H1 (cell line): ENCODE measurements at regions not wholly inside any gene's neighbourhood (a gene's known extent, or its start where the extent isn't known, plus 50 kb on each side); places are given as distances from the start of the nearest gene placed in this dataset.

Experiments
- CTCF ChIA-PET: fragments of 300-600 bp; sonication (Branson Sonifier 250); formaldehyde crosslinking; loops from one replicate; lab custom pipeline; 2021; ENCODE audit not compliant: partially characterized antibody; lab: Charles Lee
- POLR2A ChIA-PET: fragments of 300-600 bp; sonication (Branson Sonifier 250); formaldehyde crosslinking; loops from one replicate; lab custom pipeline; 2021; ENCODE audit warnings: inconsistent platforms; ENCODE audit not compliant: partially characterized antibody; lab: Charles Lee
- DNase-seq, 2 experiments: peaks; one replicate each; pipeline versions ENCODE4 v3.0.0 to v3.0.0-alpha.2; 2010 to 2022; ENCODE audit warnings: low spot score in 2 of 2, low read depth in 1 of 2, mixed read lengths in 1 of 2
- FAIRE-seq: peaks from 2 replicates; lab custom pipeline; 2011; peaks lifted over from hg19 to GRCh38; lab: Jason Lieb, UNC
- H2AFZ ChIP-seq: 2 replicates; pipeline ENCODE4 v1.8.1; 2012; ENCODE audit warnings: low read length, inconsistent platforms
- H2AK5ac ChIP-seq: 2 replicates; pipeline ENCODE4 v1.6.1; 2013; ENCODE audit warnings: low read depth, low read length
- H2BK120ac ChIP-seq: replicated peaks from 2 replicates; pipeline ENCODE3; 2013; ENCODE audit warnings: low read depth, low read length, inconsistent platforms
- H2BK12ac ChIP-seq: 2 replicates; pipeline ENCODE4 v1.6.1; 2013; ENCODE audit warnings: low read depth, low read length
- H2BK15ac ChIP-seq: 2 replicates; pipeline ENCODE4 v1.6.1; 2013; ENCODE audit warnings: low read length
- H2BK20ac ChIP-seq: 2 replicates; pipeline ENCODE4 v1.6.1; 2013; ENCODE audit warnings: low read length
- H2BK5ac ChIP-seq: 2 replicates; pipeline ENCODE4 v1.6.1; 2013; ENCODE audit warnings: low read depth, low read length
- H3K14ac ChIP-seq: 2 replicates; pipeline ENCODE4 v1.6.1; 2013; ENCODE audit warnings: inconsistent platforms; ENCODE audit not compliant: insufficient read length
- H3K18ac ChIP-seq: 2 replicates; pipeline ENCODE4 v1.6.1; 2013; ENCODE audit warnings: low read length; ENCODE audit errors: extremely low read depth
- H3K23ac ChIP-seq: 2 replicates; pipeline ENCODE4 v1.6.1; 2013; ENCODE audit warnings: inconsistent platforms; ENCODE audit not compliant: insufficient read length
- H3K23me2 ChIP-seq: 2 replicates; pipeline ENCODE4 v1.6.1; 2013; ENCODE audit warnings: low read depth, low read length
- H3K27ac ChIP-seq: 2 replicates; pipeline ENCODE4 v1.6.1; 2011; ENCODE audit warnings: low read depth, low read length, inconsistent platforms
- H3K27me3 ChIP-seq, 4 experiments: replicated peaks in 1 of 4; 1 replicate in 1 of 4; 2 replicates in 3 of 4; pipeline versions ENCODE4 v1.6.1 to v1.8.1; 2011 to 2013; ENCODE audit warnings: low read length in 3 of 4, mild to moderate bottlenecking in 3 of 4, inconsistent platforms in 2 of 4, mixed read lengths in 2 of 4, moderate library complexity in 1 of 4; ENCODE audit not compliant: control insufficient read depth in 3 of 4, insufficient read depth in 3 of 4; ENCODE audit errors: extremely low read depth in 1 of 4
- H3K36me3 ChIP-seq, 4 experiments: 2 replicates each; pipeline versions ENCODE4 v1.6.1 to v1.8.1; 2011 to 2013; ENCODE audit warnings: mild to moderate bottlenecking in 4 of 4, low read length in 3 of 4, moderate library complexity in 2 of 4, control low read depth in 1 of 4, inconsistent platforms in 1 of 4; ENCODE audit not compliant: insufficient read depth in 4 of 4, control insufficient read depth in 2 of 4
- H3K4ac ChIP-seq: replicated peaks from 2 replicates; pipeline ENCODE3; 2013; ENCODE audit warnings: low read length, low read depth, mixed read lengths, inconsistent platforms; ENCODE audit not compliant: insufficient read length
- H3K4me1 ChIP-seq, 4 experiments: replicated peaks in 1 of 4; 1 replicate in 1 of 4; 2 replicates in 3 of 4; pipeline versions ENCODE4 v1.6.1 to v1.8.1; 2011 to 2013; ENCODE audit warnings: low read length in 3 of 4, inconsistent platforms in 2 of 4, mixed read lengths in 1 of 4; ENCODE audit not compliant: insufficient read depth in 4 of 4, control insufficient read depth in 3 of 4
- H3K4me2 ChIP-seq, 2 experiments: 2 replicates each; pipeline versions ENCODE4 v1.6.1 to v1.8.1; 2011 to 2013; ENCODE audit warnings: low read depth in 2 of 2, low read length in 2 of 2, control low read depth in 1 of 2, inconsistent platforms in 1 of 2, mild to moderate bottlenecking in 1 of 2; ENCODE audit not compliant: insufficient read depth in 1 of 2
- H3K4me3 ChIP-seq, 4 experiments: fragments of 200-600, 300-600 bp in 1 of 4; sonication (generic), shearing (Covaris generic), sonication (Bioruptor Twin) in 1 of 4; 2 replicates each; pipeline versions ENCODE4 v1.5.1 to v1.8.1; 2011 to 2016; ENCODE audit warnings: low read length in 4 of 4, low read depth in 3 of 4, control low read depth in 2 of 4, inconsistent platforms in 2 of 4, mild to moderate bottlenecking in 2 of 4, mixed read lengths in 1 of 4, moderate library complexity in 1 of 4; ENCODE audit not compliant: insufficient read depth in 2 of 4; ENCODE audit errors: extremely low read depth in 1 of 4
- H3K56ac ChIP-seq: replicated peaks from 2 replicates; pipeline ENCODE3; 2013; ENCODE audit warnings: low read depth, mild to moderate bottlenecking, mixed read lengths, low read length, inconsistent platforms; ENCODE audit not compliant: insufficient read length
- H3K79me1 ChIP-seq: 2 replicates; pipeline ENCODE4 v1.6.1; 2013; ENCODE audit warnings: low read depth, low read length, control low read depth
- H3K79me2 ChIP-seq, 2 experiments: 2 replicates each; pipeline versions ENCODE4 v1.6.1 to v1.8.1; 2012 to 2013; ENCODE audit warnings: low read length in 2 of 2, mild to moderate bottlenecking in 2 of 2, inconsistent platforms in 1 of 2; ENCODE audit not compliant: insufficient read depth in 2 of 2, control insufficient read depth in 1 of 2
- H3K9ac ChIP-seq, 4 experiments: replicated peaks in 1 of 4; 1 replicate in 1 of 4; 2 replicates in 3 of 4; pipeline versions ENCODE4 v1.6.1 to v1.8.1; 2011 to 2013; ENCODE audit warnings: low read depth in 3 of 4, low read length in 3 of 4, control low read depth in 2 of 4, mild to moderate bottlenecking in 2 of 4, moderate library complexity in 2 of 4, inconsistent platforms in 1 of 4; ENCODE audit errors: extremely low read depth in 1 of 4
- H3K9me3 ChIP-seq, 2 experiments: 2 replicates each; pipeline versions ENCODE4 v1.6.1 to v1.8.1; 2012 to 2013; ENCODE audit warnings: mild to moderate bottlenecking in 2 of 2, moderate library complexity in 2 of 2, control low read depth in 1 of 2, inconsistent platforms in 1 of 2, low read depth in 1 of 2, low read length in 1 of 2, mixed read lengths in 1 of 2; ENCODE audit not compliant: insufficient read depth in 2 of 2
- H4K20me1 ChIP-seq, 2 experiments: replicated peaks in 1 of 2; 2 replicates each; pipeline versions ENCODE3 to v1.8.1; 2011 to 2013; ENCODE audit warnings: inconsistent platforms in 2 of 2, low read length in 2 of 2, mild to moderate bottlenecking in 1 of 2; ENCODE audit not compliant: insufficient read depth in 2 of 2, control insufficient read depth in 1 of 2
- H4K5ac ChIP-seq: 2 replicates; pipeline ENCODE4 v1.6.1; 2013; ENCODE audit warnings: low read length, low read depth, mixed read lengths, inconsistent platforms; ENCODE audit not compliant: insufficient read length
- H4K8ac ChIP-seq: 2 replicates; pipeline ENCODE4 v1.8.0; 2013; ENCODE audit warnings: mild to moderate bottlenecking, moderate library complexity, low read length, inconsistent platforms; ENCODE audit not compliant: insufficient read depth; ENCODE audit errors: extremely low read depth
- H4K91ac ChIP-seq: replicated peaks from 2 replicates; pipeline ENCODE3; 2013; ENCODE audit warnings: low read length, mixed read lengths, inconsistent platforms; ENCODE audit not compliant: insufficient read length
- JUND ChIP-seq: IDR thresholded peaks from 2 replicates; pipeline ENCODE4 v1.6.1; 2011; ENCODE audit warnings: mild to moderate bottlenecking, improper control_type of control experiment, low read length
- MAFK ChIP-seq: IDR thresholded peaks from 2 replicates; pipeline ENCODE4 v1.6.1; 2012; ENCODE audit warnings: low read depth, mild to moderate bottlenecking, improper control_type of control experiment, low read length
- RAD21 ChIP-seq, 2 experiments: IDR thresholded peaks in 1 of 2; conservative IDR thresholded peaks in 1 of 2; 2 replicates each; pipeline ENCODE4 v1.6.1; 2011; ENCODE audit warnings: low read depth in 2 of 2, low read length in 2 of 2, improper control_type of control experiment in 1 of 2, inconsistent platforms in 1 of 2, mild to moderate bottlenecking in 1 of 2, moderate library complexity in 1 of 2
- WGBS, 2 experiments: shearing (Covaris generic) in 1 of 2; methylation state at CpG; one replicate each; pipeline versions ENCODE4 v1.1.6 to v1.1.7; 2013 to 2015; ENCODE audit warnings: low lambda C conversion rate in 2 of 2, mixed read lengths in 2 of 2, inconsistent platforms in 1 of 2, low coverage in 1 of 2, missing lambda C conversion rate in 1 of 2; ENCODE audit not compliant: insufficient replicate concordance in 2 of 2, insufficient coverage in 1 of 2, insufficient read length in 1 of 2; ENCODE audit errors: extremely low coverage in 1 of 2, missing lambda C conversion rate in 1 of 2; 5-methylcytosine and 5-hydroxymethylcytosine counted together
- TF ChIP-seq, protein P1 (sequence below), 3 experiments: IDR thresholded peaks; 1 replicate in 2 of 3; 2 replicates in 1 of 3; pipeline versions ENCODE4 v1.5.1 to v1.6.1; 2011; ENCODE audit warnings: low read length in 3 of 3, mild to moderate bottlenecking in 3 of 3, inconsistent platforms in 2 of 3, low read depth in 1 of 3, moderate library complexity in 1 of 3; ENCODE audit not compliant: insufficient read depth in 1 of 3; ENCODE audit errors: control extremely low read depth in 1 of 3

DNA sequence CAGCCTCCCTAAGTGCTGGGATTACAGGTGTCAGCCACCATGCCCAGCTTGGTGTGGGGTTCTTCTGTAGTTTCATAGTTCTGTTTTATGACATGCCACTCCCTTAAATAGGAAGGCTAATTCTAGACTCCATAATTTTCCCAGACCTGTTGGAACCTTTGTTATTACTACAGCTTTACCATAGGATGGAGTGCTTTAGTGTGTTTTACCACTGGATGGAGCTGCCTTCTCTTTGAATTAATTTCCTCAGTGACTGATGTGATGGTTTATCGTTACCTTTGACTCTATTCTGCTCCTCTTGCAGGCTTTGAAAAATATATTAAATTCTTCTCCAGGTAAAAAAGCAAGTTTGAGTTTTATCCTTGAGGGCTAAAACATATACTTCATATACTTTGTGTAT is 84.6 kb upstream of the NEK7 start:
- Histone ChIP-seq H4K20me1 (no peaks in the 10 kb centered on the region), H3K23ac (no peak overlapping the region), H2BK20ac (no peak overlapping the region), H4K5ac (no peak overlapping the region), H3K18ac (no peak overlapping the region), H3K4ac (no peak overlapping the region), H2BK5ac (no peak overlapping the region), H3K27me3 (no peaks in the 10 kb centered on the region), H3K9ac (no peak overlapping the region), H2AFZ (no peak overlapping the region), H3K4me2 (no peak overlapping the region), H3K27ac (no peak overlapping the region), H4K91ac (no peak overlapping the region), H3K4me1 (no peaks in the 10 kb centered on the region), H3K79me2 (no peaks in the 10 kb centered on the region), H2BK12ac (no peak overlapping the region), H3K14ac (no peak overlapping the region), H3K4me3 (no peak overlapping the region), H3K36me3 (no peaks in the 10 kb centered on the region), H2BK120ac (no peak overlapping the region), H2BK15ac (no peak overlapping the region), H3K56ac (no peak overlapping the region), H2AK5ac (no peak overlapping the region), H4K8ac (no peak overlapping the region), H3K9me3 (no peaks in the 10 kb centered on the region), H3K79me1 (no peaks in the 10 kb centered on the region), H3K23me2 (no peaks in the 10 kb centered on the region)
- ChIA-PET CTCF (interaction anchor here (0.5 to 5.1 kb wide), 8 partner anchors 14 to 394 kb away, joined by 3 to 29 read pairs (median 3); no protein-coding TSS in a partner anchor), POLR2A (no interaction called here)
- FAIRE-seq (no peak), DNase-seq (no peak)
- TF ChIP-seq, protein P1, sequence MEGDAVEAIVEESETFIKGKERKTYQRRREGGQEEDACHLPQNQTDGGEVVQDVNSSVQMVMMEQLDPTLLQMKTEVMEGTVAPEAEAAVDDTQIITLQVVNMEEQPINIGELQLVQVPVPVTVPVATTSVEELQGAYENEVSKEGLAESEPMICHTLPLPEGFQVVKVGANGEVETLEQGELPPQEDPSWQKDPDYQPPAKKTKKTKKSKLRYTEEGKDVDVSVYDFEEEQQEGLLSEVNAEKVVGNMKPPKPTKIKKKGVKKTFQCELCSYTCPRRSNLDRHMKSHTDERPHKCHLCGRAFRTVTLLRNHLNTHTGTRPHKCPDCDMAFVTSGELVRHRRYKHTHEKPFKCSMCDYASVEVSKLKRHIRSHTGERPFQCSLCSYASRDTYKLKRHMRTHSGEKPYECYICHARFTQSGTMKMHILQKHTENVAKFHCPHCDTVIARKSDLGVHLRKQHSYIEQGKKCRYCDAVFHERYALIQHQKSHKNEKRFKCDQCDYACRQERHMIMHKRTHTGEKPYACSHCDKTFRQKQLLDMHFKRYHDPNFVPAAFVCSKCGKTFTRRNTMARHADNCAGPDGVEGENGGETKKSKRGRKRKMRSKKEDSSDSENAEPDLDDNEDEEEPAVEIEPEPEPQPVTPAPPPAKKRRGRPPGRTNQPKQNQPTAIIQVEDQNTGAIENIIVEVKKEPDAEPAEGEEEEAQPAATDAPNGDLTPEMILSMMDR (IDR thresholded peaks at IDR 0.05; ENCODE audit: control extremely low read depth in 1 of 3, insufficient read depth in 1 of 3, low read depth in 1 of 3, low read length in 3 of 3), result peak in 2 of 3 experiments; percentile 11 to 17; a peak in 2 of 4 replicates
- peak; percentile 55 to 57 for TF ChIP-seq RAD21 (IDR thresholded peaks at IDR 0.05 in 1 of 2, conservative IDR thresholded peaks at IDR 0.05 in 1 of 2; ENCODE audit: low read depth in 2 of 2, low read length in 2 of 2)
- no peak for TF ChIP-seq MAFK
- TF ChIP-seq JUND, result no peak
- 100% methylated on average over 1 of the region's 1 CpG; no CpG with 5 or more reads in 1 of the 2 experiments for WGBS, 2 experiments
